GM23338 (cell line): ENCODE measurements at regions not wholly inside any gene's neighbourhood (a gene's known extent, or its start where the extent isn't known, plus 50 kb on each side); places are given as distances from the start of the nearest gene placed in this dataset.

Source experiments
- ATAC-seq: fragments of 200-7000 bp; cut with Tn5 transposase; 3 replicates; pipeline ENCODE4 v1.9.1; 2020
- DNase-seq: peaks from one replicate; pipeline ENCODE4 v3.0.0-alpha.2; 2015; ENCODE audit warnings: low spot score
- H2AFZ ChIP-seq: fragments of 200-600 bp; sonication (generic); 2 replicates; pipeline ENCODE4 v1.8.0; 2016; ENCODE audit warnings: antibody characterized with exemption, mild to moderate bottlenecking, moderate library complexity
- H3F3A ChIP-seq: fragments of 200-600 bp; sonication (generic); replicated peaks from 2 replicates; pipeline ENCODE4 v1.8.0; 2017; ENCODE audit warnings: antibody characterized with exemption, mixed run types, low read depth
- H3K27ac ChIP-seq: fragments of 200-600 bp; sonication (generic); 2 replicates; pipeline ENCODE4 v1.6.1; 2016; ENCODE audit warnings: low read depth
- H3K27me3 ChIP-seq: fragments of 200-600 bp; sonication (generic); 2 replicates; pipeline ENCODE4 v1.8.0; 2016; ENCODE audit warnings: mild to moderate bottlenecking, mixed run types, moderate library complexity; ENCODE audit not compliant: insufficient read depth
- H3K36me3 ChIP-seq: fragments of 200-600 bp; sonication (generic); 2 replicates; pipeline ENCODE4 v1.8.0; 2016; ENCODE audit warnings: mild to moderate bottlenecking; ENCODE audit not compliant: insufficient read depth
- H3K4me1 ChIP-seq: fragments of 200-600 bp; sonication (generic); 2 replicates; pipeline ENCODE4 v1.8.0; 2016; ENCODE audit warnings: mild to moderate bottlenecking, moderate library complexity; ENCODE audit not compliant: insufficient read depth
- H3K4me2 ChIP-seq: fragments of 200-600 bp; sonication (generic); 2 replicates; pipeline ENCODE4 v1.7.1; 2017; ENCODE audit warnings: mixed run types
- H3K4me3 ChIP-seq: fragments of 200-600 bp; sonication (generic); 2 replicates; pipeline ENCODE4 v1.6.1; 2016; ENCODE audit warnings: mixed run types
- H3K79me2 ChIP-seq: fragments of 200-600 bp; sonication (generic); replicated peaks from 2 replicates; pipeline ENCODE4 v1.8.0; 2017; ENCODE audit warnings: mild to moderate bottlenecking; ENCODE audit not compliant: insufficient read depth
- H3K9me2 ChIP-seq: fragments of 200-600 bp; sonication (generic); 2 replicates; pipeline ENCODE4 v1.8.0; 2017; ENCODE audit not compliant: insufficient read depth
- H4K20me1 ChIP-seq: fragments of 200-600 bp; sonication (generic); replicated peaks from 2 replicates; pipeline ENCODE4 v1.8.0; 2017; ENCODE audit warnings: mild to moderate bottlenecking; ENCODE audit not compliant: insufficient read depth
- H3K27ac Mint-ChIP-seq: 2 replicates; pipeline ENCODE4 v1.8.0; 2020; ENCODE audit warnings: inconsistent platforms, mild to moderate bottlenecking, moderate library complexity, mixed read lengths
- H3K27me3 Mint-ChIP-seq: 3 replicates; pipeline ENCODE4 v1.8.0; 2022; ENCODE audit warnings: low read depth, mild to moderate bottlenecking, moderate library complexity, mixed read lengths, inconsistent platforms; ENCODE audit not compliant: insufficient read depth, poor library complexity
- H3K36me3 Mint-ChIP-seq: 3 replicates; pipeline ENCODE4 v1.8.0; 2021; ENCODE audit warnings: low read depth, mild to moderate bottlenecking, inconsistent platforms, moderate library complexity, mixed read lengths
- H3K4me1 Mint-ChIP-seq: 3 replicates; pipeline ENCODE4 v1.8.0; 2020; ENCODE audit warnings: mild to moderate bottlenecking, inconsistent platforms, mixed read lengths
- H3K4me3 Mint-ChIP-seq: 3 replicates; pipeline ENCODE4 v1.8.0; 2021; ENCODE audit warnings: moderate library complexity, mild to moderate bottlenecking, inconsistent platforms, mixed read lengths
- H3K9me3 Mint-ChIP-seq: 3 replicates; pipeline ENCODE4 v1.8.0; 2020; ENCODE audit warnings: moderate library complexity, mild to moderate bottlenecking, inconsistent platforms, mixed read lengths
- CREB1 ChIP-seq: fragments of 250-450 bp; sonication (Bioruptor Pico); IDR thresholded peaks from 2 replicates; pipeline ENCODE4 v1.5.0; 2020; ENCODE audit warnings: low read depth, mild to moderate bottlenecking, moderate library complexity
- EZH2 ChIP-seq: fragments of 200-600 bp; sonication (generic); IDR thresholded peaks from one replicate; pipeline ENCODE4 v1.8.0; 2017; ENCODE audit warnings: antibody characterized with exemption, mild to moderate bottlenecking, low read depth; ENCODE audit not compliant: unreplicated experiment
- EZH2phosphoT487 ChIP-seq: fragments of 200-600 bp; sonication (generic); IDR thresholded peaks from one replicate; pipeline ENCODE4 v1.8.1; 2018; ENCODE audit warnings: antibody characterized with exemption; ENCODE audit not compliant: unreplicated experiment
- JUNB ChIP-seq: IDR thresholded peaks from one replicate; pipeline ENCODE4 v1.6.1; 2016; ENCODE audit warnings: antibody characterized with exemption; ENCODE audit not compliant: unreplicated experiment
- NANOG ChIP-seq: IDR thresholded peaks from 2 replicates; pipeline ENCODE4 v1.6.1; 2016; ENCODE audit warnings: antibody characterized with exemption, borderline replicate concordance
- POLR2AphosphoS5 ChIP-seq: IDR thresholded peaks from 2 replicates; pipeline ENCODE4 v1.6.1; 2016; ENCODE audit warnings: antibody characterized with exemption, low read depth
- STAT1 ChIP-seq: IDR thresholded peaks from one replicate; pipeline ENCODE4 v1.6.1; 2016; ENCODE audit warnings: antibody characterized with exemption; ENCODE audit not compliant: unreplicated experiment
- ZNF114 ChIP-seq: fragments of 250-450 bp; sonication (Bioruptor Pico); IDR thresholded peaks from 2 replicates; pipeline ENCODE4 v1.5.0; 2020; ENCODE audit warnings: mild to moderate bottlenecking, moderate library complexity
- ZNF331 ChIP-seq: fragments of 250-450 bp; sonication (Bioruptor Pico); IDR thresholded peaks from 2 replicates; pipeline ENCODE4 v1.5.0; 2020; ENCODE audit warnings: low read depth, mild to moderate bottlenecking, moderate library complexity
- TF ChIP-seq, protein P1 (sequence below), 2 experiments: fragments of 200-600 bp in 1 of 2; sonication (generic) in 1 of 2; conservative IDR thresholded peaks; 2 replicates each; pipeline versions ENCODE4 v1.5.1 to v1.6.1; 2016 to 2017; ENCODE audit warnings: antibody characterized with exemption in 2 of 2, low read depth in 2 of 2, mild to moderate bottlenecking in 2 of 2, moderate library complexity in 1 of 2
- TF ChIP-seq, protein P2 (sequence below): fragments of 250-450 bp; sonication (Bioruptor Pico); IDR thresholded peaks from 2 replicates; pipeline ENCODE4 v1.5.0; 2020; ENCODE audit warnings: mild to moderate bottlenecking, moderate library complexity
- TF ChIP-seq, protein P3 (sequence below): IDR thresholded peaks from one replicate; pipeline ENCODE4 v1.6.1; 2018; ENCODE audit warnings: antibody characterized with exemption; ENCODE audit not compliant: unreplicated experiment
- TF ChIP-seq, protein P4 (sequence below): IDR thresholded peaks from 2 replicates; pipeline ENCODE4 v1.6.1; 2016; ENCODE audit warnings: antibody characterized with exemption

DNA sequence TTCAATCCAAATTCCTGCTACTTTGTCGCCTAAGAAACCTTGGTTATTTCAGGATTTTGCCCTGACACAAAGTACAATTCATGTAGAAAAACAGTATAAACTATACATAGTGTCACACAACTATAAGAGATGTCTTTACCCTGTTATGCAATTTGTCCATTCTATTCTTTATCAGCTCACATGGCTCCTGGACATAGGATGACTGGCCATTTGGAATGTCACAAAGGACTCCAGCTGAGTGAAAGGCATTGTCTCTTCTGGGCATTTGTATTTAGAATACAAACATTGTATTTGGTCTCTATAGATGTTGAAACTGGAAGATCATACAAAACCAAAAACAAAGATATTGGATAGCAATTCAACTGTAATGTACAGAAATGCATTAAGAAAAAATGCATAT is 944.6 kb upstream of the LRRTM1 start:
- Histone ChIP-seq H3K27ac (no peak overlapping the region), H2AFZ (no peak overlapping the region), H3K79me2 (no peaks in the 10 kb centered on the region), H3K27me3 (no peaks in the 10 kb centered on the region), H3K36me3 (no peaks in the 10 kb centered on the region), H3K4me2 (no peak overlapping the region), H3K9me2 (no peaks in the 10 kb centered on the region), H3K4me3 (no peak overlapping the region), H3F3A (no peaks in the 10 kb centered on the region), H4K20me1 (no peaks in the 10 kb centered on the region), H3K4me1 (no peaks in the 10 kb centered on the region)
- DNase-seq (no peak), ATAC-seq (no peak)
- TF ChIP-seq STAT1, result no peak
- TF ChIP-seq JUNB, result no peak
- no peak for TF ChIP-seq NANOG
- TF ChIP-seq, protein P1, sequence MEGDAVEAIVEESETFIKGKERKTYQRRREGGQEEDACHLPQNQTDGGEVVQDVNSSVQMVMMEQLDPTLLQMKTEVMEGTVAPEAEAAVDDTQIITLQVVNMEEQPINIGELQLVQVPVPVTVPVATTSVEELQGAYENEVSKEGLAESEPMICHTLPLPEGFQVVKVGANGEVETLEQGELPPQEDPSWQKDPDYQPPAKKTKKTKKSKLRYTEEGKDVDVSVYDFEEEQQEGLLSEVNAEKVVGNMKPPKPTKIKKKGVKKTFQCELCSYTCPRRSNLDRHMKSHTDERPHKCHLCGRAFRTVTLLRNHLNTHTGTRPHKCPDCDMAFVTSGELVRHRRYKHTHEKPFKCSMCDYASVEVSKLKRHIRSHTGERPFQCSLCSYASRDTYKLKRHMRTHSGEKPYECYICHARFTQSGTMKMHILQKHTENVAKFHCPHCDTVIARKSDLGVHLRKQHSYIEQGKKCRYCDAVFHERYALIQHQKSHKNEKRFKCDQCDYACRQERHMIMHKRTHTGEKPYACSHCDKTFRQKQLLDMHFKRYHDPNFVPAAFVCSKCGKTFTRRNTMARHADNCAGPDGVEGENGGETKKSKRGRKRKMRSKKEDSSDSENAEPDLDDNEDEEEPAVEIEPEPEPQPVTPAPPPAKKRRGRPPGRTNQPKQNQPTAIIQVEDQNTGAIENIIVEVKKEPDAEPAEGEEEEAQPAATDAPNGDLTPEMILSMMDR (conservative IDR thresholded peaks at IDR 0.05; ENCODE audit: low read depth in 2 of 2), result no peak
- no peak for TF ChIP-seq EZH2phosphoT487
- TF ChIP-seq ZNF331 (CRISPR knock-in tag), result no peak
- TF ChIP-seq, protein P2, sequence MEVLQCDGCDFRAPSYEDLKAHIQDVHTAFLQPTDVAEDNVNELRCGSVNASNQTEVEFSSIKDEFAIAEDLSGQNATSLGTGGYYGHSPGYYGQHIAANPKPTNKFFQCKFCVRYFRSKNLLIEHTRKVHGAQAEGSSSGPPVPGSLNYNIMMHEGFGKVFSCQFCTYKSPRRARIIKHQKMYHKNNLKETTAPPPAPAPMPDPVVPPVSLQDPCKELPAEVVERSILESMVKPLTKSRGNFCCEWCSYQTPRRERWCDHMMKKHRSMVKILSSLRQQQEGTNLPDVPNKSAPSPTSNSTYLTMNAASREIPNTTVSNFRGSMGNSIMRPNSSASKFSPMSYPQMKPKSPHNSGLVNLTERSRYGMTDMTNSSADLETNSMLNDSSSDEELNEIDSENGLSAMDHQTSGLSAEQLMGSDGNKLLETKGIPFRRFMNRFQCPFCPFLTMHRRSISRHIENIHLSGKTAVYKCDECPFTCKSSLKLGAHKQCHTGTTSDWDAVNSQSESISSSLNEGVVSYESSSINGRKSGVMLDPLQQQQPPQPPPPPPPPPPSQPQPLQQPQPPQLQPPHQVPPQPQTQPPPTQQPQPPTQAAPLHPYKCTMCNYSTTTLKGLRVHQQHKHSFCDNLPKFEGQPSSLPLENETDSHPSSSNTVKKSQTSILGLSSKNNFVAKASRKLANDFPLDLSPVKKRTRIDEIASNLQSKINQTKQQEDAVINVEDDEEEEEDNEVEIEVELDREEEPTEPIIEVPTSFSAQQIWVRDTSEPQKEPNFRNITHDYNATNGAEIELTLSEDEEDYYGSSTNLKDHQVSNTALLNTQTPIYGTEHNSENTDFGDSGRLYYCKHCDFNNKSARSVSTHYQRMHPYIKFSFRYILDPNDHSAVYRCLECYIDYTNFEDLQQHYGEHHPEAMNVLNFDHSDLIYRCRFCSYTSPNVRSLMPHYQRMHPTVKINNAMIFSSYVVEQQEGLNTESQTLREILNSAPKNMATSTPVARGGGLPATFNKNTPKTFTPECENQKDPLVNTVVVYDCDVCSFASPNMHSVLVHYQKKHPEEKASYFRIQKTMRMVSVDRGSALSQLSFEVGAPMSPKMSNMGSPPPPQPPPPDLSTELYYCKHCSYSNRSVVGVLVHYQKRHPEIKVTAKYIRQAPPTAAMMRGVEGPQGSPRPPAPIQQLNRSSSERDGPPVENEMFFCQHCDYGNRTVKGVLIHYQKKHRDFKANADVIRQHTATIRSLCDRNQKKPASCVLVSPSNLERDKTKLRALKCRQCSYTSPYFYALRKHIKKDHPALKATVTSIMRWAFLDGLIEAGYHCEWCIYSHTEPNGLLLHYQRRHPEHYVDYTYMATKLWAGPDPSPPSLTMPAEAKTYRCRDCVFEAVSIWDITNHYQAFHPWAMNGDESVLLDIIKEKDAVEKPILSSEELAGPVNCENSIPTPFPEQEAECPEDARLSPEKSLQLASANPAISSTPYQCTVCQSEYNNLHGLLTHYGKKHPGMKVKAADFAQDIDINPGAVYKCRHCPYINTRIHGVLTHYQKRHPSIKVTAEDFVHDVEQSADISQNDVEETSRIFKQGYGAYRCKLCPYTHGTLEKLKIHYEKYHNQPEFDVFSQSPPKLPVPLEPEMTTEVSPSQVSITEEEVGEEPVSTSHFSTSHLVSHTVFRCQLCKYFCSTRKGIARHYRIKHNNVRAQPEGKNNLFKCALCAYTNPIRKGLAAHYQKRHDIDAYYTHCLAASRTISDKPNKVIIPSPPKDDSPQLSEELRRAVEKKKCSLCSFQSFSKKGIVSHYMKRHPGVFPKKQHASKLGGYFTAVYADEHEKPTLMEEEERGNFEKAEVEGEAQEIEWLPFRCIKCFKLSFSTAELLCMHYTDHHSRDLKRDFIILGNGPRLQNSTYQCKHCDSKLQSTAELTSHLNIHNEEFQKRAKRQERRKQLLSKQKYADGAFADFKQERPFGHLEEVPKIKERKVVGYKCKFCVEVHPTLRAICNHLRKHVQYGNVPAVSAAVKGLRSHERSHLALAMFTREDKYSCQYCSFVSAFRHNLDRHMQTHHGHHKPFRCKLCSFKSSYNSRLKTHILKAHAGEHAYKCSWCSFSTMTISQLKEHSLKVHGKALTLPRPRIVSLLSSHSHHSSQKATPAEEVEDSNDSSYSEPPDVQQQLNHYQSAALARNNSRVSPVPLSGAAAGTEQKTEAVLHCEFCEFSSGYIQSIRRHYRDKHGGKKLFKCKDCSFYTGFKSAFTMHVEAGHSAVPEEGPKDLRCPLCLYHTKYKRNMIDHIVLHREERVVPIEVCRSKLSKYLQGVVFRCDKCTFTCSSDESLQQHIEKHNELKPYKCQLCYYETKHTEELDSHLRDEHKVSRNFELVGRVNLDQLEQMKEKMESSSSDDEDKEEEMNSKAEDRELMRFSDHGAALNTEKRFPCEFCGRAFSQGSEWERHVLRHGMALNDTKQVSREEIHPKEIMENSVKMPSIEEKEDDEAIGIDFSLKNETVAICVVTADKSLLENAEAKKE, result no peak
- no peak for TF ChIP-seq EZH2
- TF ChIP-seq POLR2AphosphoS5, result no peak
- TF ChIP-seq CREB1 (CRISPR knock-in tag), result no peak
- TF ChIP-seq, protein P3, sequence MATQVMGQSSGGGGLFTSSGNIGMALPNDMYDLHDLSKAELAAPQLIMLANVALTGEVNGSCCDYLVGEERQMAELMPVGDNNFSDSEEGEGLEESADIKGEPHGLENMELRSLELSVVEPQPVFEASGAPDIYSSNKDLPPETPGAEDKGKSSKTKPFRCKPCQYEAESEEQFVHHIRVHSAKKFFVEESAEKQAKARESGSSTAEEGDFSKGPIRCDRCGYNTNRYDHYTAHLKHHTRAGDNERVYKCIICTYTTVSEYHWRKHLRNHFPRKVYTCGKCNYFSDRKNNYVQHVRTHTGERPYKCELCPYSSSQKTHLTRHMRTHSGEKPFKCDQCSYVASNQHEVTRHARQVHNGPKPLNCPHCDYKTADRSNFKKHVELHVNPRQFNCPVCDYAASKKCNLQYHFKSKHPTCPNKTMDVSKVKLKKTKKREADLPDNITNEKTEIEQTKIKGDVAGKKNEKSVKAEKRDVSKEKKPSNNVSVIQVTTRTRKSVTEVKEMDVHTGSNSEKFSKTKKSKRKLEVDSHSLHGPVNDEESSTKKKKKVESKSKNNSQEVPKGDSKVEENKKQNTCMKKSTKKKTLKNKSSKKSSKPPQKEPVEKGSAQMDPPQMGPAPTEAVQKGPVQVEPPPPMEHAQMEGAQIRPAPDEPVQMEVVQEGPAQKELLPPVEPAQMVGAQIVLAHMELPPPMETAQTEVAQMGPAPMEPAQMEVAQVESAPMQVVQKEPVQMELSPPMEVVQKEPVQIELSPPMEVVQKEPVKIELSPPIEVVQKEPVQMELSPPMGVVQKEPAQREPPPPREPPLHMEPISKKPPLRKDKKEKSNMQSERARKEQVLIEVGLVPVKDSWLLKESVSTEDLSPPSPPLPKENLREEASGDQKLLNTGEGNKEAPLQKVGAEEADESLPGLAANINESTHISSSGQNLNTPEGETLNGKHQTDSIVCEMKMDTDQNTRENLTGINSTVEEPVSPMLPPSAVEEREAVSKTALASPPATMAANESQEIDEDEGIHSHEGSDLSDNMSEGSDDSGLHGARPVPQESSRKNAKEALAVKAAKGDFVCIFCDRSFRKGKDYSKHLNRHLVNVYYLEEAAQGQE, result no peak
- TF ChIP-seq, protein P4, sequence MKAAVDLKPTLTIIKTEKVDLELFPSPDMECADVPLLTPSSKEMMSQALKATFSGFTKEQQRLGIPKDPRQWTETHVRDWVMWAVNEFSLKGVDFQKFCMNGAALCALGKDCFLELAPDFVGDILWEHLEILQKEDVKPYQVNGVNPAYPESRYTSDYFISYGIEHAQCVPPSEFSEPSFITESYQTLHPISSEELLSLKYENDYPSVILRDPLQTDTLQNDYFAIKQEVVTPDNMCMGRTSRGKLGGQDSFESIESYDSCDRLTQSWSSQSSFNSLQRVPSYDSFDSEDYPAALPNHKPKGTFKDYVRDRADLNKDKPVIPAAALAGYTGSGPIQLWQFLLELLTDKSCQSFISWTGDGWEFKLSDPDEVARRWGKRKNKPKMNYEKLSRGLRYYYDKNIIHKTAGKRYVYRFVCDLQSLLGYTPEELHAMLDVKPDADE, result no peak
- no peak for TF ChIP-seq ZNF114 (CRISPR knock-in tag)
- Mint-ChIP-seq H3K4me3 (no peak overlapping the region), H3K4me1 (no peaks in the 10 kb centered on the region; the same call in 2 of the 3 replicates), H3K36me3 (no peaks in the 10 kb centered on the region), H3K27me3 (no peaks in the 10 kb centered on the region), H3K9me3 (no peaks in the 10 kb centered on the region), H3K27ac (no peak overlapping the region)
